LNCaP clone FGC (cell line): ENCODE measurements at regions not wholly inside any gene's neighbourhood (a gene's known extent, or its start where the extent isn't known, plus 50 kb on each side); places are given as distances from the start of the nearest gene placed in this dataset.

Experiments used
- DNase-seq: peaks from one replicate; pipeline ENCODE4 v3.0.0-alpha.2; 2011; ENCODE audit warnings: low read depth
- H3K4me3 ChIP-seq: 2 replicates; pipeline ENCODE4 v1.5.1; 2011; ENCODE audit warnings: mild to moderate bottlenecking, low read depth, low read length, control low read depth
- TF ChIP-seq, protein P1 (sequence below): IDR thresholded peaks from 2 replicates; pipeline ENCODE4 v1.5.1; 2012; ENCODE audit warnings: mild to moderate bottlenecking; ENCODE audit not compliant: control insufficient read depth, insufficient read depth; ENCODE audit errors: extremely low read depth

GRCh38 chr6:25219216-25219916 lies 59.8 kb upstream of the CARMIL1 start:
- DNase-seq, result no peak
- no peak overlapping the region for H3K4me3 ChIP-seq
- TF ChIP-seq, protein P1, sequence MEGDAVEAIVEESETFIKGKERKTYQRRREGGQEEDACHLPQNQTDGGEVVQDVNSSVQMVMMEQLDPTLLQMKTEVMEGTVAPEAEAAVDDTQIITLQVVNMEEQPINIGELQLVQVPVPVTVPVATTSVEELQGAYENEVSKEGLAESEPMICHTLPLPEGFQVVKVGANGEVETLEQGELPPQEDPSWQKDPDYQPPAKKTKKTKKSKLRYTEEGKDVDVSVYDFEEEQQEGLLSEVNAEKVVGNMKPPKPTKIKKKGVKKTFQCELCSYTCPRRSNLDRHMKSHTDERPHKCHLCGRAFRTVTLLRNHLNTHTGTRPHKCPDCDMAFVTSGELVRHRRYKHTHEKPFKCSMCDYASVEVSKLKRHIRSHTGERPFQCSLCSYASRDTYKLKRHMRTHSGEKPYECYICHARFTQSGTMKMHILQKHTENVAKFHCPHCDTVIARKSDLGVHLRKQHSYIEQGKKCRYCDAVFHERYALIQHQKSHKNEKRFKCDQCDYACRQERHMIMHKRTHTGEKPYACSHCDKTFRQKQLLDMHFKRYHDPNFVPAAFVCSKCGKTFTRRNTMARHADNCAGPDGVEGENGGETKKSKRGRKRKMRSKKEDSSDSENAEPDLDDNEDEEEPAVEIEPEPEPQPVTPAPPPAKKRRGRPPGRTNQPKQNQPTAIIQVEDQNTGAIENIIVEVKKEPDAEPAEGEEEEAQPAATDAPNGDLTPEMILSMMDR, result no peak

GRCh38 chr6:25219917-25220278 lies 59.3 kb upstream of the CARMIL1 start:
- TF ChIP-seq, protein P1, result no peak
- H3K4me3 ChIP-seq, result no peak overlapping the region
- DNase-seq, result no peak

DNA sequence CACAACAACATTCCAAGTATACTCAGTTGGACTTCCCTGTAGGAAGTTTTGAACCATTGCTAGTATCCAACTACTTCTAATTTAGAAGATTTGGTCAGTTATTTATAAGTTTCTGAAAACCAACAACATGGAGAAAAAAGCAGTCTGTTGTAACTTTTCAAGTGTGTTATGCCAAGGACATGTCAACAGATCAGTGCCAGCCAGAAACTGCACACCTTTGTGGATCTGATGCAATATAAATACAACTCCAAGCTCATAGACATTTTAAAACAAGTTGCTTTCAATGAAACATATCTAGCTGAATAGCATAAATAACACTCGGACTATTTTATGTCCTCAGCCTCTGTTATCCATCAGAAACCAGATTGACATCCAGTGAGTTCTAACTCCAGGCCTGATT lies 58.3 kb upstream of the CARMIL1 start:
- TF ChIP-seq, protein P1, result no peak
- no peak for DNase-seq
- H3K4me3 ChIP-seq, result no peak overlapping the region

DNA sequence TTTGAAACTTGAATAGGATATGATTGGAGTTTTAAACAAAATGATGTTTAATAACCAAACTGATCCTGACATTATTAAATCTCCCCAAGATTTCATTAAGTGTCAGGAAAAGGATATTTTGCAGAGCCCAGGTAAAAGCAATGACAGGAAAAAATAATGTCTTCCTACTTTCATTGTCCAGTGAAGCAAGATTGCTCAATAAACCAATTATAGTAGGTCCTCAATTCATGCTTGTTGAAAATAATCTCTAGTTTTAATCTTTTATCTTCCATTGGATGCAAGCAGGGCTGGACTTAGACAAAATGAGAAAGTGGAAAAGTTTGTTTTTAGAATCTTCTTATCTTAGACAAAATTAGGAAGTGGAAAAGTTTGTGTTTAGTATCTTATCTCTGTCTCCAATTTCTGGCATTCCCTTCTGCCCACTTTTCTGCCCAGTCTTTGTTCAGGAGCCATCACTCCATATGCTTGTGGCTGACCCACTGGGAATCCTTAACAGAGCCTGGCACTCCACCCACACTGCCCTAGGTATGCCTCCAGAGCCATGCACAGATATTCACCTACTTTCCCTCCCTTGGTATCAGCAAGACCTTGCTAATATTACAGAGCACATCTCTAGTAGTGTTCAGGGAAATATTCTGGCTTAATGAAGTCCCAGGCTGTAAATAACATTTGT lies 57.0 kb upstream of the CARMIL1 start:
- DNase-seq, result no peak

DNA sequence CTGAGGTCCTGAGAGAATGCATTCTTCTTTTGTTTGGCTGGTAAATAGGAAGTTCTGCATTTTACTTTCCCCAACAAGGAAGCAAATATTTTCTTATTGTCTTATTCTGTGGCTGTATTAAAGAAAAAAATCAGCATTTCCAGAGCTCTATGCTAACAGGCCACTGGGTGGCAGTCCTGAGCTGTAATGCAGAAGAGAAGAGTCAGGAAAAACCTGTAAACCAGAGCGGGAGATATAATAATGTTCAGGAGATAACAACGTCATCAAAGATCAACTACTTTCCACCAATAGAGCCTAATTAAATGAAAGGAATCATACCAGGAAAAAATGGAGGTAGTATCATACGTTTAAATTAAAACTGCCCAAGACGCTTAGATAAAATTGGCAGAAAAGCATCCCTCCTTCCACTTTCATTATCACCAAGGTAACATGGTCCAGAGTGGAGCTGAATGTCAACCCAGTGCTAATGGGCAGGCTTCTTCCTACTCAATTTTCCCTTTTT lies 55.6 kb upstream of the CARMIL1 start:
- peak; percentile 47 for DNase-seq
- no peak overlapping the region for H3K4me3 ChIP-seq
- TF ChIP-seq, protein P1, result peak; percentile 90

More for the DNA sequence above, 57.0 kb upstream of the CARMIL1 start:
- no peak overlapping the region for H3K4me3 ChIP-seq
- TF ChIP-seq, protein P1, result no peak

GRCh38 chr6:25224242-25224641 lies 54.9 kb upstream of the CARMIL1 start:
- no peak for DNase-seq
- H3K4me3 ChIP-seq, result no peak overlapping the region
- TF ChIP-seq, protein P1, result no peak

DNA sequence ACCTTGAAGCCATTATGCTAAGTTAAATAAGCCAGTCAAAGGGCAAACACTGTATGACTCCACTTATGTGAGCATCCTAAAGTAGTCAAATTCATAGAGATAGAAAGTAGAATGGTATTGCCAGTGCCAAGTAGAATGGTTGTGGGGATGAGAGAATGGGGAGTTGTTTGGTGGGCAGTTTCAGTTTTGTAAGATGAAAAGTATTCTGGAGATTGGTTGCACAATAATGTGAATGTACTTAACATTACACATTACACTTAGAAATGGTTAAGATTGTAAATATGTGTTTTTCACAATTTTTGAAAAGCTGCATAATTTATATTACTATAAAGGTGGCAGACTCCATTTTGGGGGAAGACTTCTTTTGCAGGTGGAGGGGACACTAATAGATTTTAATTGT lies 51.3 kb upstream of the CARMIL1 start:
- H3K4me3 ChIP-seq, result no peak overlapping the region
- TF ChIP-seq, protein P1, result no peak
- no peak for DNase-seq
